ENCODE measurements at regions not wholly inside any gene's neighbourhood (a gene's known extent, or its start where the extent isn't known, plus 50 kb on each side); places are given as distances from the start of the nearest gene placed in this dataset.
"Not testable (repeated sequence)": the region's sequence is repeated elsewhere in the genome, so short reads cannot be mapped to it uniquely, and the experiment has no call there.

DNA sequence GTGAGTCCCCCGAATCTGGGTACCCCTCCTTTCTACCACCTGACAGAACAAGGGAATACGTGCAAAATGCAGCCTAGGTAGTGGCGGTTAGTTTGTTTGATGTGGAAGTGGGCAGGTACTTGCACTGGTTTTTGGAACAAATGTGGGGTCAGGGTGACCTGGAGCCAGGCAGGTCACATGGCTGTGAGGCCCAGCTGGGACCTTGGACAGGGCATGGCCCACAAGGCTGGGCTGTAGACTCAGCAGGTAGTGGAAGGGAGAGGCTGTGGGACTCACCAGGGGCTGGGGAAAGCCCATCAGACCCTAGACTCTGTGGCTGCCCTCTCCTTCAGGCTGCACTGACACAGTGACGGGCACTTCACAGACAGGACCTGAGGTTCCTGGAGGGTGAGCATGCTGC, 159.9 kb upstream of the ADCY1 start:
- no peak overlapping the region for H3K27ac Mint-ChIP-seq
- no peak for DNase-seq (ENCODE audit: low spot score)
- no peak overlapping the region for H3K4me3 Mint-ChIP-seq
- H3K27me3 Mint-ChIP-seq (ENCODE audit: low read depth), result no peaks in the 10 kb centered on the region
- peaks cover 7% of the 10 kb centered on the region for H3K9me3 Mint-ChIP-seq
- no peaks in the 10 kb centered on the region for H3K36me3 Mint-ChIP-seq (ENCODE audit: low read depth)
- H3K4me1 Mint-ChIP-seq (ENCODE audit: low read depth), result no peaks in the 10 kb centered on the region

GRCh38 chr7:45415265-45415664, 158.9 kb upstream of the ADCY1 start:
- peaks cover 7% of the 10 kb centered on the region for H3K9me3 Mint-ChIP-seq
- DNase-seq (ENCODE audit: low spot score), result no peak
- no peaks in the 10 kb centered on the region for H3K4me1 Mint-ChIP-seq (ENCODE audit: low read depth)
- H3K4me3 Mint-ChIP-seq, result no peak overlapping the region
- no peaks in the 10 kb centered on the region for H3K27me3 Mint-ChIP-seq (ENCODE audit: low read depth)
- H3K36me3 Mint-ChIP-seq (ENCODE audit: low read depth), result no peaks in the 10 kb centered on the region
- H3K27ac Mint-ChIP-seq, result no peak overlapping the region

- Mint-ChIP-seq H3K36me3 (ENCODE audit: low read depth) (no peaks in the 10 kb centered on the region), H3K27ac (no peak overlapping the region), H3K4me3 (no peak overlapping the region), H3K4me1 (ENCODE audit: low read depth) (no peaks in the 10 kb centered on the region), H3K27me3 (ENCODE audit: low read depth) (no peaks in the 10 kb centered on the region), H3K9me3 (no peaks in the 10 kb centered on the region)
- DNase-seq (ENCODE audit: low spot score), result no peak
Observed at GRCh38 chr7:45416846-45417245, 157.3 kb upstream of the ADCY1 start.

DNA sequence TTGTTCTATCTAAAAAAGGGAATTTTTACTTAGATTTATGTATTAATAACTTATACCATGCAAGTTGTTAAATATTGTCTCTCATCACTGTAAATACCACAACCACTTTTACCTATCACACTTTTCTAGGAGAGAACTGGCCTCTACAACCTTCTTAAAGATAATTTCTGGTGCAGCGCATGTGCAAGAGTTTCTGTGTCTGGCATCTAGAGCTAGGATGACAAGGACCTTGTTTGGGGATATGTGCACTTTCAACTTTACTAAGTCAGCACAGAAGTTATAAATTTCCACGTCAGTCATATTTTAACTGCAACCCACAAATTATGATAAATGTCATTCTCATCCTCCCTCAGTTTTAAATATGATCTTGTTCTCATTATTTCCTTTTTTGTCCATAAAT, 156.9 kb upstream of the ADCY1 start:
- no peak for DNase-seq (ENCODE audit: low spot score)
- no peaks in the 10 kb centered on the region for H3K4me1 Mint-ChIP-seq (ENCODE audit: low read depth)
- no peak overlapping the region for H3K4me3 Mint-ChIP-seq
- no peaks in the 10 kb centered on the region for H3K27me3 Mint-ChIP-seq (ENCODE audit: low read depth)
- no peak overlapping the region for H3K27ac Mint-ChIP-seq
- H3K36me3 Mint-ChIP-seq (ENCODE audit: low read depth), result no peaks in the 10 kb centered on the region
- H3K9me3 Mint-ChIP-seq, result no peaks in the 10 kb centered on the region

GRCh38 chr7:45417735-45418134, 156.4 kb upstream of the ADCY1 start:
- Mint-ChIP-seq H3K4me3 (no peak overlapping the region), H3K27ac (no peak overlapping the region), H3K9me3 (no peaks in the 10 kb centered on the region), H3K4me1 (ENCODE audit: low read depth) (no peaks in the 10 kb centered on the region), H3K36me3 (ENCODE audit: low read depth) (no peaks in the 10 kb centered on the region), H3K27me3 (ENCODE audit: low read depth) (peaks cover 3% of the 10 kb centered on the region)
- DNase-seq (ENCODE audit: low spot score), result no peak

- Mint-ChIP-seq H3K27me3 (ENCODE audit: low read depth) (peaks cover 3% of the 10 kb centered on the region), H3K4me3 (no peak overlapping the region), H3K36me3 (ENCODE audit: low read depth) (no peaks in the 10 kb centered on the region), H3K4me1 (ENCODE audit: low read depth) (no peaks in the 10 kb centered on the region), H3K9me3 (no peaks in the 10 kb centered on the region), H3K27ac (no peak overlapping the region)
- no peak for DNase-seq (ENCODE audit: low spot score)
Observed at GRCh38 chr7:45420843-45421495, 153.2 kb upstream of the ADCY1 start.

GRCh38 chr7:45421806-45422205, 152.4 kb upstream of the ADCY1 start:
- Mint-ChIP-seq H3K27ac (no peak overlapping the region), H3K4me3 (no peak overlapping the region), H3K9me3 (no peaks in the 10 kb centered on the region), H3K36me3 (ENCODE audit: low read depth) (no peaks in the 10 kb centered on the region), H3K27me3 (ENCODE audit: low read depth) (peaks cover 3% of the 10 kb centered on the region), H3K4me1 (ENCODE audit: low read depth) (no peaks in the 10 kb centered on the region)
- DNase-seq (ENCODE audit: low spot score), result no peak

GRCh38 chr7:45430397-45430796, 143.8 kb upstream of the ADCY1 start:
- peaks cover 8% of the 10 kb centered on the region for H3K27me3 Mint-ChIP-seq (ENCODE audit: low read depth)
- no peaks in the 10 kb centered on the region for H3K36me3 Mint-ChIP-seq (ENCODE audit: low read depth)
- no peaks in the 10 kb centered on the region for H3K9me3 Mint-ChIP-seq
- H3K27ac Mint-ChIP-seq, result no peak overlapping the region
- no peaks in the 10 kb centered on the region for H3K4me1 Mint-ChIP-seq (ENCODE audit: low read depth)
- DNase-seq (ENCODE audit: low spot score), result no peak
- H3K4me3 Mint-ChIP-seq, result no peak overlapping the region

- no peak overlapping the region for H3K4me3 Mint-ChIP-seq
- no peak overlapping the region for H3K27ac Mint-ChIP-seq
- H3K4me1 Mint-ChIP-seq (ENCODE audit: low read depth), result no peaks in the 10 kb centered on the region
- H3K36me3 Mint-ChIP-seq (ENCODE audit: low read depth), result no peaks in the 10 kb centered on the region
- H3K27me3 Mint-ChIP-seq (ENCODE audit: low read depth), result peaks cover 8% of the 10 kb centered on the region
- no peak for DNase-seq (ENCODE audit: low spot score)
- no peaks in the 10 kb centered on the region for H3K9me3 Mint-ChIP-seq
Observed at GRCh38 chr7:45434167-45434784, 139.9 kb upstream of the ADCY1 start.

DNA sequence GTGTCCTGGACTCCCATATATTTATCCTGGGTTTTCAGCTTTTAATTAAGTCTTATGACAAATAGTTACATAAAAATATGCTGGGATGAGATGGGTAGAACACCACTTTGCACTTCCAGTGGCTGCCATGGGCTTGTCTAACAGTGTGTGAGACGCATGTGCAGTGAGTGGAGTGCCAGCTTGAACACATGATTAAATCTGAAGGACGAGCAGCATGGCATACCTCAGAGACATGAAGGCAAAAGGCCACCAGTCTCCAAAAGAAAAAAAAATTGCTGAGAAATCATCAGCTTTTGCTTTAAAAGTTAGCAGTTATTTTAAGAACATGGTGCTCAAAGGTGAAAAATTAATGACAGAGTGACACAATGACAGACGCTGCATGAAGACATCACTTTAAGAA, 139.0 kb upstream of the ADCY1 start:
- Mint-ChIP-seq H3K9me3 (no peaks in the 10 kb centered on the region), H3K36me3 (ENCODE audit: low read depth) (no peaks in the 10 kb centered on the region), H3K4me3 (no peak overlapping the region), H3K4me1 (ENCODE audit: low read depth) (no peaks in the 10 kb centered on the region), H3K27ac (no peak overlapping the region), H3K27me3 (ENCODE audit: low read depth) (peaks cover 10% of the 10 kb centered on the region)
- DNase-seq (ENCODE audit: low spot score), result no peak

DNA sequence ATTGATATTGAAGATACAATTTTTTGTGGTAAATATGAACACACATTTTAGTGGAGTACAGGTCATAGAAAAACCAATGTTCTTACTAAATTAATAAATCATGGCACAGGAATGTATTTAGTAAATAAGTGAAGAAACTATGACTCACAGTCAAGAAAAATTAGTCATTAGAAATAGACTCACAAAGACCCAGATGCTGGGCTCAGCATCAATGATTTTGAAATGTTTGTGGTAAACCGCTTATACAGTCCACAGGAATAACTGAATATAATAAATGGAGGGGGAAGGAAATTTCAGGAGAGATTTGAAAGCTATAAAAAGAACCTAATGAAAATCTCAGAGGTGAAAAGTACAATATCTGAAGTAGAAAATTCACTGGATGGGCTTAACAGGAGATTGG, 138.3 kb upstream of the ADCY1 start:
- Mint-ChIP-seq H3K36me3 (ENCODE audit: low read depth) (no peaks in the 10 kb centered on the region), H3K27me3 (ENCODE audit: low read depth) (peaks cover 7% of the 10 kb centered on the region), H3K4me1 (ENCODE audit: low read depth) (no peaks in the 10 kb centered on the region), H3K27ac (no peak overlapping the region), H3K4me3 (no peak overlapping the region), H3K9me3 (no peaks in the 10 kb centered on the region)
- no peak for DNase-seq (ENCODE audit: low spot score)

GRCh38 chr7:45440776-45441175, 133.4 kb upstream of the ADCY1 start:
- not testable (repeated sequence) for DNase-seq (ENCODE audit: low spot score); H3K36me3 Mint-ChIP-seq (ENCODE audit: low read depth); H3K4me3 Mint-ChIP-seq

GRCh38 chr7:45443263-45443662, 130.9 kb upstream of the ADCY1 start:
- Mint-ChIP-seq H3K9me3 (no peaks in the 10 kb centered on the region), H3K4me3 (no peak overlapping the region), H3K27me3 (ENCODE audit: low read depth) (peaks cover 4% of the 10 kb centered on the region), H3K27ac (no peak overlapping the region), H3K36me3 (ENCODE audit: low read depth) (no peaks in the 10 kb centered on the region), H3K4me1 (ENCODE audit: low read depth) (peaks cover 6% of the 10 kb centered on the region)
- DNase-seq (ENCODE audit: low spot score), result no peak

More at GRCh38 chr7:45440776-45441175, 133.4 kb upstream of the ADCY1 start:
- not testable (repeated sequence) for H3K27ac Mint-ChIP-seq; H3K9me3 Mint-ChIP-seq; H3K4me1 Mint-ChIP-seq (ENCODE audit: low read depth); H3K27me3 Mint-ChIP-seq (ENCODE audit: low read depth)

- Mint-ChIP-seq H3K27ac (no peak overlapping the region), H3K4me3 (no peak overlapping the region), H3K27me3 (ENCODE audit: low read depth) (peaks cover under 1% of the 10 kb centered on the region), H3K4me1 (ENCODE audit: low read depth) (peaks cover 6% of the 10 kb centered on the region), H3K36me3 (ENCODE audit: low read depth) (no peaks in the 10 kb centered on the region), H3K9me3 (no peaks in the 10 kb centered on the region)
- DNase-seq (ENCODE audit: low spot score), result peak; percentile 13
Observed at GRCh38 chr7:45446195-45446944, 127.8 kb upstream of the ADCY1 start.

Data from T-helper 2 cell treated with Interferon-gamma antibody and Interleukin-4, amounts not matched to agents 5 μg/mL and 100 μg/mL, for 36 hours (primary cell).